Fibroblast of mammary gland (primary cell): ENCODE measurements at regions not wholly inside any gene's neighbourhood (a gene's known extent, or its start where the extent isn't known, plus 50 kb on each side); places are given as distances from the start of the nearest gene placed in this dataset.
A peak's percentile ranks its signal among the peaks of the same experiment; 100 is the strongest.

Source experiments
- DNase-seq: peaks from one replicate; pipeline ENCODE4 v3.0.0-alpha.2; 2010; ENCODE audit warnings: low read depth
- H3K4me3 ChIP-seq: 2 replicates; pipeline ENCODE4 v1.5.1; 2011; ENCODE audit warnings: low read depth, mild to moderate bottlenecking, low read length, moderate library complexity; ENCODE audit not compliant: control insufficient read depth
- CTCF ChIP-seq: conservative IDR thresholded peaks from 2 replicates; pipeline ENCODE4 v1.5.1; 2011; ENCODE audit warnings: low read depth, low read length, inconsistent platforms; ENCODE audit not compliant: control insufficient read depth, insufficient read depth

- no peak for DNase-seq
- no peak for TF ChIP-seq CTCF
Measured at GRCh38 chr12:24421759-24422158, 472.3 kb upstream of the SOX5 start.

GRCh38 chr12:24418157-24418556 lies 468.7 kb upstream of the SOX5 start:
- DNase-seq: peak; percentile 10
- no peak overlapping the region for H3K4me3 ChIP-seq
- no peak for TF ChIP-seq CTCF

More at GRCh38 chr12:24421759-24422158, 472.3 kb upstream of the SOX5 start:
- H3K4me3 ChIP-seq: no peak overlapping the region

- H3K4me3 ChIP-seq: no peak overlapping the region
- no peak for DNase-seq
- no peak for TF ChIP-seq CTCF
Measured at GRCh38 chr12:24416423-24417109, 467.1 kb upstream of the SOX5 start.

GRCh38 chr12:24415934-24416333 lies 466.5 kb upstream of the SOX5 start:
- no peak overlapping the region for H3K4me3 ChIP-seq
- no peak for DNase-seq
- no peak for TF ChIP-seq CTCF

GRCh38 chr12:24414480-24414879 lies 465.0 kb upstream of the SOX5 start:
- no peak for DNase-seq
- H3K4me3 ChIP-seq: no peak overlapping the region
- TF ChIP-seq CTCF: no peak

- no peak for TF ChIP-seq CTCF
- no peak overlapping the region for H3K4me3 ChIP-seq
- no peak for DNase-seq
Measured at GRCh38 chr12:24411948-24412347, 462.5 kb upstream of the SOX5 start.

GRCh38 chr12:24409868-24410267 lies 460.4 kb upstream of the SOX5 start:
- no peak for DNase-seq
- no peak overlapping the region for H3K4me3 ChIP-seq
- TF ChIP-seq CTCF: no peak
